Testis (tissue), 2 donors: ENCODE measurements at regions not wholly inside any gene's neighbourhood (a gene's known extent, or its start where the extent isn't known, plus 50 kb on each side); places are given as distances from the start of the nearest gene placed in this dataset.

ENCODE experiments used
- CTCF ChIP-seq, 3 experiments: fragments of 450-650 bp in 2 of 3; fragments of 200-600 bp in 1 of 3; sonication (generic) in 1 of 3; IDR thresholded peaks; one replicate each; pipeline ENCODE4 v1.5.1; 2016 to 2019; ENCODE audit warnings: antibody characterized with exemption in 3 of 3, mild to moderate bottlenecking in 2 of 3, moderate library complexity in 1 of 3
- POLR2A ChIP-seq: fragments of 450-650 bp; IDR thresholded peaks from one replicate; pipeline ENCODE4 v1.6.1; 2017; ENCODE audit warnings: antibody characterized with exemption, mild to moderate bottlenecking, moderate library complexity

DNA sequence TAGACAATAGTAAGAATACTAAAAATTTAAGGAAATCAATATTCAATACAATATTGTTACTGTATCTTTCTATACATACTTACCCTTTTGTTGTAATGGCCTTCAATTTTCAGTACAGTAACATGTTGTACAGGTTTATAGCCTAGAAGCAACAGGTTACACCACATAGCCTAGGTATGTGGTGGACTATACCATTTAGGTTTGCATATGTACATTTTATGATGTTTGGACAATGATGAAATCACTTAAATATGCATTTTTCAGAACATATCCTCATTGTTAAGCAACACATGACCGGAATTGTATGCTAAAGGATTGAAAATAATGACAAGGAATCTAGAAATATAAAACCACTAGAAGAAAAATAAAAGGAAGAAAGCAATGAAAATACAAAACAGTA, 611.4 kb downstream of the DACH1 start:
- TF ChIP-seq POLR2A (no peak), CTCF (IDR thresholded peaks at IDR 0.05) (no peak)
